GM10248 (cell line): ENCODE measurements at regions not wholly inside any gene's neighbourhood (a gene's known extent, or its start where the extent isn't known, plus 50 kb on each side); places are given as distances from the start of the nearest gene placed in this dataset.

Experiments
- CTCF ChIA-PET: fragments of 300-600 bp; sonication (Branson Sonifier 250); formaldehyde crosslinking; extraction: SDS; loops from one replicate; lab custom pipeline; 2021; ENCODE audit warnings: antibody characterized with exemption; lab: Yijun Ruan, JAX
- POLR2A ChIA-PET: fragments of 350-650 bp; sonication (Branson Sonifier 250); formaldehyde crosslinking; extraction: SDS; loops from one replicate; lab custom pipeline; 2020; ENCODE audit warnings: antibody characterized with exemption; lab: Yijun Ruan, JAX
- DNase-seq: peaks from one replicate; pipeline ENCODE4 v3.0.0; 2012; ENCODE audit errors: extremely low spot score
- CTCF ChIP-seq: IDR thresholded peaks from 2 replicates; pipeline ENCODE4 v1.5.1; 2012; ENCODE audit warnings: mild to moderate bottlenecking, low read depth; ENCODE audit errors: extremely low read depth, missing control alignments, control extremely low read depth

GRCh38 chr14:86897704-86898513 is 1095.1 kb downstream of the GALC start:
- TF ChIP-seq CTCF, result no peak
- ChIA-PET CTCF (interaction anchor here (1.8 kb wide), 1 partner anchor 17 kb away, joined by 3 read pairs; no protein-coding TSS in a partner anchor), POLR2A (no interaction called here)
- DNase-seq, result no peak

- no peak for TF ChIP-seq CTCF
- ChIA-PET CTCF (interaction anchor here (1.8 kb wide), 1 partner anchor 18 kb away, joined by 3 read pairs; no protein-coding TSS in a partner anchor), POLR2A (no interaction called here)
- DNase-seq, result no peak
Measured at GRCh38 chr14:86897224-86897623, 1095.8 kb downstream of the GALC start.

GRCh38 chr14:86896701-86897100 is 1096.3 kb downstream of the GALC start:
- DNase-seq, result no peak
- TF ChIP-seq CTCF, result no peak
- ChIA-PET POLR2A (no interaction called here), CTCF (interaction anchor here (1.8 kb wide), 1 partner anchor 18 kb away, joined by 3 read pairs; no protein-coding TSS in a partner anchor)

- CTCF ChIA-PET, result no interaction called here
Measured at GRCh38 chr14:86892152-86892956, 1100.6 kb downstream of the GALC start.

GRCh38 chr14:86885280-86885679 is 1107.7 kb downstream of the GALC start:
- ChIA-PET CTCF (interaction anchor here (1.2 kb wide), 1 partner anchor 9 kb away, joined by 5 read pairs; no protein-coding TSS in a partner anchor), POLR2A (no interaction called here)
- TF ChIP-seq CTCF, result no peak
- no peak for DNase-seq

More at GRCh38 chr14:86892152-86892956, 1100.6 kb downstream of the GALC start:
- no peak for TF ChIP-seq CTCF
- DNase-seq, result no peak
- POLR2A ChIA-PET, result no interaction called here

GRCh38 chr14:86884498-86884897 is 1108.5 kb downstream of the GALC start:
- POLR2A ChIA-PET, result no interaction called here
- no peak for DNase-seq
- no peak for TF ChIP-seq CTCF
- CTCF ChIA-PET, result no interaction called here
